ENCODE measurements at regions not wholly inside any gene's neighbourhood (a gene's known extent, or its start where the extent isn't known, plus 50 kb on each side); places are given as distances from the start of the nearest gene placed in this dataset.

DNA sequence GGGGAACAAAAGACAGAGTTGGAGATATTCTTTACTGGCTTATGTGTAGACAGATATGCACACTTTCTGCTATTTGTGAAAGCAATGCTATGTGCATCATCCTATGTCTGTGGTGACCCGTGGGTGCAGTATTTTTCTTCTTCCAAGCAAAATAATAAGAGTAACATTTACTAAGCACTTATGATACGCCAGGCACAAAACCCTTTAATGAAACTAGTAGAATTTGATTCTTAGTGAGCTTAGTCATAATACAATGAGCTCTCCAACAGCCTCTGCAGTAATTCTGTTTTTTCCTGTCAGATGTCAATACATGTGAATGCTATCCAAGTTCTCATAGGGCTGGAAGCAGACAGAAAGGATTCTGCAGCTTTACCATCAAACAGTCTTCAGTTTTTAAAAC, 130.6 kb downstream of the RAD51AP2 start (continued):
- TF ChIP-seq NR2C2 (IDR thresholded peaks at IDR 0.05; ENCODE audit: borderline replicate concordance, control insufficient read depth, insufficient read length, low read depth), result no peak
- no peak for TF ChIP-seq MYB (IDR thresholded peaks at IDR 0.05; ENCODE audit: borderline replicate concordance, low read depth, low read length)
- TF ChIP-seq, protein P1, sequence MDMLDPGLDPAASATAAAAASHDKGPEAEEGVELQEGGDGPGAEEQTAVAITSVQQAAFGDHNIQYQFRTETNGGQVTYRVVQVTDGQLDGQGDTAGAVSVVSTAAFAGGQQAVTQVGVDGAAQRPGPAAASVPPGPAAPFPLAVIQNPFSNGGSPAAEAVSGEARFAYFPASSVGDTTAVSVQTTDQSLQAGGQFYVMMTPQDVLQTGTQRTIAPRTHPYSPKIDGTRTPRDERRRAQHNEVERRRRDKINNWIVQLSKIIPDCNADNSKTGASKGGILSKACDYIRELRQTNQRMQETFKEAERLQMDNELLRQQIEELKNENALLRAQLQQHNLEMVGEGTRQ (IDR thresholded peaks at IDR 0.05; ENCODE audit: borderline replicate concordance, low read depth, low read length), result no peak
- no peak for TF ChIP-seq MEF2A (IDR thresholded peaks at IDR 0.05; ENCODE audit: insufficient read depth, low read depth, low read length)
- TF ChIP-seq SIN3A (IDR thresholded peaks at IDR 0.05; ENCODE audit: low read depth, low read length), result no peak
- TF ChIP-seq WRNIP1 (IDR thresholded peaks at IDR 0.05; ENCODE audit: borderline replicate concordance, low read depth, low read length), result no peak
- TF ChIP-seq JUNB (IDR thresholded peaks at IDR 0.05), result no peak
- no peak for TF ChIP-seq RFX5 (IDR thresholded peaks at IDR 0.05; ENCODE audit: low read depth, low read length)
- TF ChIP-seq CHD2 (IDR thresholded peaks at IDR 0.05; ENCODE audit: borderline replicate concordance, low read depth, low read length), result no peak
- no peak for TF ChIP-seq EGR1 (IDR thresholded peaks at IDR 0.05; ENCODE audit: borderline replicate concordance in 1 of 2, low read depth in 2 of 2, low read length in 2 of 2)

DNA sequence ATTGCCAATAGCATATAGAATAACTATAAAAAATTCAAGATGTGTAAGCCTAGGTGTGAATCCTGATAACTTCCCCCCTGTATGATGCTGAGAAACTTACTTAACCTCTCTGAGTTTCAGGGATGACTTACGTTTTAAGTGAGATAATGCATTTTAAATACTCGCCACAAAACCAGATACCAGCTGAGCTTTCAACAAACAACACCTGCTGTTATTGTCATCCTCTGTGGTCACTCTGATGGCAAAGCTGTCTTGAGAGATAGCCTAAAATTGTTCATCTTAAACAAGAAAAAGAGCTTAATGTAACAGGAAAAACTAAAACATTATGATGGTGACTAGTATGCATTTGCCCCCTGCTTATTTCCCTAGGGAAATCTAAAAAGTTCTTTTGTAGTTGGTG, 131.5 kb downstream of the RAD51AP2 start:
- no peak for FAIRE-seq
- in situ Hi-C loops (cut with MboI), result no loop called here
- Histone ChIP-seq H3K4me3 (no peak overlapping the region), H3K79me2 (ENCODE audit: control insufficient read depth, insufficient read depth, low read length) (no peaks in the 10 kb centered on the region), H3K4me1 (ENCODE audit: control insufficient read depth, insufficient read depth, low read length) (no peaks in the 10 kb centered on the region), H3K9ac (ENCODE audit: control insufficient read depth, insufficient read depth, low read length) (no peak overlapping the region), H3K27me3 (replicated peaks in 1 of 2; ENCODE audit: control insufficient read depth in 2 of 2, insufficient read depth in 2 of 2, low read length in 1 of 2) (no peaks in the 10 kb centered on the region), H3K4me2 (ENCODE audit: control insufficient read depth, insufficient read depth) (no peak overlapping the region), H2AFZ (ENCODE audit: control insufficient read depth, low read depth, low read length) (no peak overlapping the region), H3K9me3 (replicated peaks; ENCODE audit: control insufficient read depth, insufficient read depth, low read length) (no peaks in the 10 kb centered on the region), H3K36me3 (ENCODE audit: control insufficient read depth in 2 of 2, insufficient read depth in 2 of 2, low read length in 1 of 2) (no peaks in the 10 kb centered on the region), H4K20me1 (ENCODE audit: control insufficient read depth, insufficient read depth) (no peaks in the 10 kb centered on the region), H3K27ac (ENCODE audit: control insufficient read depth, insufficient read depth) (no peak overlapping the region)
- DNase-seq (ENCODE audit: low read depth, low spot score), result no peak
- no TSS peak for BruUV-seq (replicated peaks)
- ChIA-PET POLR2A (no interaction called here), SMC1A (ENCODE audit: uncharacterized antibody, unreplicated experiment) (no interaction called here), CTCF (no interaction called here), RAD21 (ENCODE audit: unreplicated experiment) (no interaction called here)
- intact Hi-C loops (cut with micrococcal nuclease; ENCODE audit: unreplicated experiment), result no loop called here
- no peak for ATAC-seq
- WGBS (ENCODE audit: insufficient coverage, insufficient replicate concordance, low lambda C conversion rate, missing lambda C conversion rate), result 0% methylated on average over 2 of the region's 2 CpGs
- TF ChIP-seq NFIC (IDR thresholded peaks at IDR 0.05; ENCODE audit: low read depth, low read length) (no peak), IKZF1 (conservative IDR thresholded peaks at IDR 0.05) (no peak), NFXL1 (IDR thresholded peaks at IDR 0.05; ENCODE audit: borderline replicate concordance) (no peak), RB1 (IDR thresholded peaks at IDR 0.05; ENCODE audit: borderline replicate concordance) (no peak), NR2C2 (IDR thresholded peaks at IDR 0.05; ENCODE audit: borderline replicate concordance, control insufficient read depth, insufficient read length, low read depth) (no peak), TCF12 (IDR thresholded peaks at IDR 0.05; ENCODE audit: low read depth, low read length) (no peak), SREBF2 (IDR thresholded peaks at IDR 0.05; ENCODE audit: low read length) (no peak), EZH2 (IDR thresholded peaks at IDR 0.05; ENCODE audit: borderline replicate concordance, control insufficient read depth, low read depth, low read length) (no peak), RAD21 (IDR thresholded peaks at IDR 0.05; ENCODE audit: insufficient read depth, low read depth, low read length) (no peak), ZBED1 (IDR thresholded peaks at IDR 0.05; ENCODE audit: borderline replicate concordance) (no peak), ZZZ3 (IDR thresholded peaks at IDR 0.05; ENCODE audit: control insufficient read depth, insufficient read length, low read depth) (no peak), KLF5 (IDR thresholded peaks at IDR 0.05; ENCODE audit: partially characterized antibody) (no peak), PAX8 (IDR thresholded peaks at IDR 0.05) (no peak)
- TF ChIP-seq, protein P2, sequence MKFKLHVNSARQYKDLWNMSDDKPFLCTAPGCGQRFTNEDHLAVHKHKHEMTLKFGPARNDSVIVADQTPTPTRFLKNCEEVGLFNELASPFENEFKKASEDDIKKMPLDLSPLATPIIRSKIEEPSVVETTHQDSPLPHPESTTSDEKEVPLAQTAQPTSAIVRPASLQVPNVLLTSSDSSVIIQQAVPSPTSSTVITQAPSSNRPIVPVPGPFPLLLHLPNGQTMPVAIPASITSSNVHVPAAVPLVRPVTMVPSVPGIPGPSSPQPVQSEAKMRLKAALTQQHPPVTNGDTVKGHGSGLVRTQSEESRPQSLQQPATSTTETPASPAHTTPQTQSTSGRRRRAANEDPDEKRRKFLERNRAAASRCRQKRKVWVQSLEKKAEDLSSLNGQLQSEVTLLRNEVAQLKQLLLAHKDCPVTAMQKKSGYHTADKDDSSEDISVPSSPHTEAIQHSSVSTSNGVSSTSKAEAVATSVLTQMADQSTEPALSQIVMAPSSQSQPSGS (IDR thresholded peaks at IDR 0.05; ENCODE audit: low read length), result no peak
- TF ChIP-seq, protein P3, sequence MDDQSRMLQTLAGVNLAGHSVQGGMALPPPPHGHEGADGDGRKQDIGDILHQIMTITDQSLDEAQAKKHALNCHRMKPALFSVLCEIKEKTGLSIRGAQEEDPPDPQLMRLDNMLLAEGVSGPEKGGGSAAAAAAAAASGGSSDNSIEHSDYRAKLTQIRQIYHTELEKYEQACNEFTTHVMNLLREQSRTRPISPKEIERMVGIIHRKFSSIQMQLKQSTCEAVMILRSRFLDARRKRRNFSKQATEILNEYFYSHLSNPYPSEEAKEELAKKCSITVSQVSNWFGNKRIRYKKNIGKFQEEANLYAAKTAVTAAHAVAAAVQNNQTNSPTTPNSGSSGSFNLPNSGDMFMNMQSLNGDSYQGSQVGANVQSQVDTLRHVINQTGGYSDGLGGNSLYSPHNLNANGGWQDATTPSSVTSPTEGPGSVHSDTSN (IDR thresholded peaks at IDR 0.05; ENCODE audit: insufficient replicate concordance, low read depth, low read length), result no peak
